ENCODE measurements at regions not wholly inside any gene's neighbourhood (a gene's known extent, or its start where the extent isn't known, plus 50 kb on each side); places are given as distances from the start of the nearest gene placed in this dataset.
"Not testable (repeated sequence)": the region's sequence is repeated elsewhere in the genome, so short reads cannot be mapped to it uniquely, and the experiment has no call there.

- ChIA-PET POLR2A (no interaction called here), CTCF (no interaction called here)
- no peak for TF ChIP-seq CTCF (IDR thresholded peaks at IDR 0.05)
- intact Hi-C loops (cut with micrococcal nuclease): no loop called here
- ATAC-seq (no peak), DNase-seq (no peak)
- Mint-ChIP-seq H3K9me3 (no peaks in the 10 kb centered on the region), H3K36me3 (ENCODE audit: low read depth) (no peaks in the 10 kb centered on the region), H3K27ac (no peak overlapping the region), H3K4me3 (no peak overlapping the region), H3K27me3 (no peaks in the 10 kb centered on the region), H3K4me1 (ENCODE audit: low read depth) (no peaks in the 10 kb centered on the region)
Observed at GRCh38 chr2:226164512-226164911, 635.1 kb downstream of the IRS1 start.

GRCh38 chr2:226160617-226161016 lies 639.0 kb downstream of the IRS1 start:
- H3K27me3 Mint-ChIP-seq; H3K4me1 Mint-ChIP-seq (ENCODE audit: low read depth); CTCF ChIA-PET; H3K9me3 Mint-ChIP-seq; H3K36me3 Mint-ChIP-seq (ENCODE audit: low read depth); DNase-seq; H3K4me3 Mint-ChIP-seq; POLR2A ChIA-PET; H3K27ac Mint-ChIP-seq; ATAC-seq; intact Hi-C loops (cut with micrococcal nuclease): not testable (repeated sequence)

GRCh38 chr2:226159875-226160479 lies 639.6 kb downstream of the IRS1 start:
- POLR2A ChIA-PET: no interaction called here
- intact Hi-C loops (cut with micrococcal nuclease): no loop called here
- no peak for TF ChIP-seq CTCF (IDR thresholded peaks at IDR 0.05)
- no peak overlapping the region for H3K4me3 Mint-ChIP-seq
- CTCF ChIA-PET: no interaction called here
- DNase-seq: no peak
- H3K9me3 Mint-ChIP-seq: no peaks in the 10 kb centered on the region
- no peaks in the 10 kb centered on the region for H3K36me3 Mint-ChIP-seq (ENCODE audit: low read depth)
- no peak for ATAC-seq
- peaks cover 9% of the 10 kb centered on the region for H3K27me3 Mint-ChIP-seq
- H3K27ac Mint-ChIP-seq: no peak overlapping the region
- no peaks in the 10 kb centered on the region for H3K4me1 Mint-ChIP-seq (ENCODE audit: low read depth)

GRCh38 chr2:226158940-226159339 lies 640.7 kb downstream of the IRS1 start:
- no peak for ATAC-seq

GRCh38 chr2:226158229-226158628 lies 641.4 kb downstream of the IRS1 start:
- Mint-ChIP-seq H3K27me3 (peaks cover 11% of the 10 kb centered on the region), H3K4me1 (ENCODE audit: low read depth) (no peaks in the 10 kb centered on the region), H3K4me3 (no peak overlapping the region), H3K27ac (no peak overlapping the region), H3K9me3 (no peaks in the 10 kb centered on the region), H3K36me3 (ENCODE audit: low read depth) (no peaks in the 10 kb centered on the region)
- TF ChIP-seq CTCF (IDR thresholded peaks at IDR 0.05): no peak
- ChIA-PET CTCF (no interaction called here), POLR2A (no interaction called here)
- DNase-seq: no peak
- ATAC-seq: no peak
- intact Hi-C loops (cut with micrococcal nuclease): no loop called here

More at GRCh38 chr2:226158940-226159339, 640.7 kb downstream of the IRS1 start:
- DNase-seq: no peak
- no peaks in the 10 kb centered on the region for H3K4me1 Mint-ChIP-seq (ENCODE audit: low read depth)
- no peak for TF ChIP-seq CTCF (IDR thresholded peaks at IDR 0.05)
- H3K36me3 Mint-ChIP-seq (ENCODE audit: low read depth): no peaks in the 10 kb centered on the region
- H3K27me3 Mint-ChIP-seq: peaks cover 9% of the 10 kb centered on the region
- ChIA-PET CTCF (no interaction called here), POLR2A (no interaction called here)
- H3K4me3 Mint-ChIP-seq: no peak overlapping the region
- intact Hi-C loops (cut with micrococcal nuclease): no loop called here
- H3K9me3 Mint-ChIP-seq: no peaks in the 10 kb centered on the region
- no peak overlapping the region for H3K27ac Mint-ChIP-seq
